ENCODE measurements at regions not wholly inside any gene's neighbourhood (a gene's known extent, or its start where the extent isn't known, plus 50 kb on each side); places are given as distances from the start of the nearest gene placed in this dataset.

- TF ChIP-seq, protein P1, sequence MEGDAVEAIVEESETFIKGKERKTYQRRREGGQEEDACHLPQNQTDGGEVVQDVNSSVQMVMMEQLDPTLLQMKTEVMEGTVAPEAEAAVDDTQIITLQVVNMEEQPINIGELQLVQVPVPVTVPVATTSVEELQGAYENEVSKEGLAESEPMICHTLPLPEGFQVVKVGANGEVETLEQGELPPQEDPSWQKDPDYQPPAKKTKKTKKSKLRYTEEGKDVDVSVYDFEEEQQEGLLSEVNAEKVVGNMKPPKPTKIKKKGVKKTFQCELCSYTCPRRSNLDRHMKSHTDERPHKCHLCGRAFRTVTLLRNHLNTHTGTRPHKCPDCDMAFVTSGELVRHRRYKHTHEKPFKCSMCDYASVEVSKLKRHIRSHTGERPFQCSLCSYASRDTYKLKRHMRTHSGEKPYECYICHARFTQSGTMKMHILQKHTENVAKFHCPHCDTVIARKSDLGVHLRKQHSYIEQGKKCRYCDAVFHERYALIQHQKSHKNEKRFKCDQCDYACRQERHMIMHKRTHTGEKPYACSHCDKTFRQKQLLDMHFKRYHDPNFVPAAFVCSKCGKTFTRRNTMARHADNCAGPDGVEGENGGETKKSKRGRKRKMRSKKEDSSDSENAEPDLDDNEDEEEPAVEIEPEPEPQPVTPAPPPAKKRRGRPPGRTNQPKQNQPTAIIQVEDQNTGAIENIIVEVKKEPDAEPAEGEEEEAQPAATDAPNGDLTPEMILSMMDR (IDR thresholded peaks at IDR 0.05) = no peak
- no peak for TF ChIP-seq POLR2A (IDR thresholded peaks at IDR 0.05)
Observed at GRCh38 chr9:84145780-84146179, 165.2 kb downstream of the RMI1 start.
